ENCODE measurements at regions not wholly inside any gene's neighbourhood (a gene's known extent, or its start where the extent isn't known, plus 50 kb on each side); places are given as distances from the start of the nearest gene placed in this dataset.

- DNase-seq (ENCODE audit: extremely low read depth in 1 of 11, low read depth in 9 of 11, low spot score in 4 of 11) = no peak
Measured at GRCh38 chr5:91441082-91441481, 58.0 kb upstream of the ARRDC3 start.

GRCh38 chr5:91438871-91439270, 55.8 kb upstream of the ARRDC3 start:
- no peak for DNase-seq (ENCODE audit: extremely low read depth in 1 of 11, low read depth in 9 of 11, low spot score in 4 of 11)

GRCh38 chr5:91436241-91436640, 53.1 kb upstream of the ARRDC3 start:
- no peak for DNase-seq (ENCODE audit: extremely low read depth in 1 of 11, low read depth in 9 of 11, low spot score in 4 of 11)

GRCh38 chr5:91434348-91434747, 51.2 kb upstream of the ARRDC3 start:
- no peak for DNase-seq (ENCODE audit: extremely low read depth in 1 of 11, low read depth in 9 of 11, low spot score in 4 of 11)

- no peak for DNase-seq (ENCODE audit: extremely low read depth in 1 of 11, low read depth in 9 of 11, low spot score in 4 of 11)
Measured at GRCh38 chr5:91433861-91434260, 50.7 kb upstream of the ARRDC3 start.

All from renal cortex interstitium (tissue), 11 donors.